BJ (cell line): ENCODE measurements at regions not wholly inside any gene's neighbourhood (a gene's known extent, or its start where the extent isn't known, plus 50 kb on each side); places are given as distances from the start of the nearest gene placed in this dataset.

Source experiments
- CTCF ChIA-PET: fragments of 350-600 bp; formaldehyde crosslinking; extraction: SDS; loops from one replicate; lab custom pipeline; 2021; ENCODE audit warnings: antibody characterized with exemption, inconsistent platforms; lab: Yijun Ruan, JAX
- POLR2A ChIA-PET: fragments of 300-600 bp; sonication (Branson Sonifier 250); formaldehyde crosslinking; extraction: SDS; loops from one replicate; lab custom pipeline; 2021; ENCODE audit warnings: antibody characterized with exemption; lab: Charles Lee
- DNase-seq: peaks from one replicate; pipeline ENCODE4 v3.0.0-alpha.2; 2011; ENCODE audit warnings: low read depth
- H3K27me3 ChIP-seq: 2 replicates; pipeline ENCODE4 v1.6.0; 2011; ENCODE audit warnings: low read length; ENCODE audit not compliant: control insufficient read depth, insufficient read depth
- H3K36me3 ChIP-seq: 2 replicates; pipeline ENCODE4 v1.5.1; 2011; ENCODE audit warnings: low read length; ENCODE audit not compliant: control insufficient read depth, insufficient read depth
- H3K4me3 ChIP-seq: 2 replicates; pipeline ENCODE4 v1.5.1; 2011; ENCODE audit warnings: low read depth, mild to moderate bottlenecking, control low read depth, low read length
- CTCF ChIP-seq: IDR thresholded peaks from 2 replicates; pipeline ENCODE4 v1.5.1; 2011; ENCODE audit warnings: low read depth, mild to moderate bottlenecking, control low read depth, inconsistent platforms, low read length, moderate library complexity; ENCODE audit not compliant: insufficient read depth

- Histone ChIP-seq H3K27me3 (no peaks in the 10 kb centered on the region), H3K36me3 (no peaks in the 10 kb centered on the region), H3K4me3 (no peak overlapping the region)
- ChIA-PET POLR2A (no interaction called here), CTCF (no interaction called here)
- no peak for TF ChIP-seq CTCF
- DNase-seq, result no peak
Observed at GRCh38 chr2:15853903-15854302, 86.4 kb upstream of the MYCN start.

GRCh38 chr2:15855766-15856260 is 84.5 kb upstream of the MYCN start:
- no peak overlapping the region for H3K4me3 ChIP-seq
- H3K36me3 ChIP-seq, result no peaks in the 10 kb centered on the region
- TF ChIP-seq CTCF, result no peak
- ChIA-PET POLR2A (no interaction called here), CTCF (no interaction called here)
- no peak for DNase-seq
- no peaks in the 10 kb centered on the region for H3K27me3 ChIP-seq

DNA sequence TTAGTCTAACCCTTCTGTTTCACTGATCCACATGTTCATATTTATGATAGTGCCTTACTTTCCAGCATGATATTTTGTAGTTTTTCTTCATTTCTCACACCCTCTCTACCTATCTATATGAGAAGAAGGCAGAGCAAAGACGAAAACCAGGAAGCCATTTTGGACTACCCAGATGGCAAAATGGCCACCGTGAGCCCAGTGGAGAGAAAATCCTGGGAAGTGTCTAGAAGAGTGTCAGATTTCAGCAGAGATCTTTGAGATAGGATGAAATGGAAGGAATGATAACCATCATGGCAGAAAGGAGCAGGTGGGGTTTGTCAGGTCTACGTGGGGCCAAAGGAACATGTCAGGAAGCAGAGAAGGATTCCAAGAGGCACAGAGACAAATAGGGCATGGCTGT is 84.0 kb upstream of the MYCN start:
- TF ChIP-seq CTCF, result no peak
- Histone ChIP-seq H3K27me3 (no peaks in the 10 kb centered on the region), H3K36me3 (no peaks in the 10 kb centered on the region), H3K4me3 (no peak overlapping the region)
- POLR2A ChIA-PET, result no interaction called here
- CTCF ChIA-PET, result no interaction called here
- DNase-seq, result no peak

GRCh38 chr2:15858466-15858865 is 81.9 kb upstream of the MYCN start:
- H3K36me3 ChIP-seq, result no peaks in the 10 kb centered on the region
- no peaks in the 10 kb centered on the region for H3K27me3 ChIP-seq
- ChIA-PET CTCF (no interaction called here), POLR2A (no interaction called here)
- no peak for TF ChIP-seq CTCF
- DNase-seq, result no peak
- no peak overlapping the region for H3K4me3 ChIP-seq

DNA sequence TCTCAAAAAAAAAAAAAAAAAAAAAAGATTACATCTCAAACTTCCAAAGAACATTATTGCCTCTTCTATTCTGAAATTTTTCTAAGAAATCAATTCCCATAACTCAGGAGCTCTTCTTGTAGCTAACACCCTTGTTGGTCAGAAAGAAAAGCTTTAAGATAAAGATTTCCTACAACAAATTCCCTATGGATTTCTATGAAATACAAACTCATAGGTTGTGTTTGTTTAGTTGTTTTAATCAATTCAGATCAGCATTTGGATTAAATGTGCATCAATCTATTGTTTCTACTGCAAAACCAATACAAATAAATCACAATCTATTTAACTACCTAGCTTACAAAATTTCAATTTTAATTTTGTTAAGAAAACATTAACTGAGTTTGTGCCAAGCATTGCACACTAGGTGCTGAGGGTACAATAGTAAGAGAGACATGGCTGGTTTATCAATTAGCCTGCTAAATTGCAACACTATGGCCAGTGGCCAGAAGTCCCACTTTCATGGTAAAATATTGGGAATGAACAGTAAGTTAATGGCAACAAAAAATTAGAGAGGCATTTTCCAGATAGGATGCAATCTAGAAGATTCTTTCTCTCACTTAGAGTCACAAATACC is 80.2 kb upstream of the MYCN start:
- DNase-seq, result no peak
- CTCF ChIA-PET, result no interaction called here
- no peak for TF ChIP-seq CTCF
- Histone ChIP-seq H3K4me3 (no peak overlapping the region), H3K36me3 (no peaks in the 10 kb centered on the region), H3K27me3 (no peaks in the 10 kb centered on the region)
- POLR2A ChIA-PET, result no interaction called here
